ENCODE measurements at regions not wholly inside any gene's neighbourhood (a gene's known extent, or its start where the extent isn't known, plus 50 kb on each side); places are given as distances from the start of the nearest gene placed in this dataset.

- no peak for DNase-seq (ENCODE audit: low spot score)
- ATAC-seq (ENCODE audit: low FRiP score): no peak
- TF ChIP-seq CTCF (IDR thresholded peaks at IDR 0.05): no peak
Measured at GRCh38 chr16:64452446-64452845, 669.4 kb downstream of the CDH11 start.

GRCh38 chr16:64450177-64450576, 671.7 kb downstream of the CDH11 start:
- TF ChIP-seq CTCF (IDR thresholded peaks at IDR 0.05): no peak
- ATAC-seq (ENCODE audit: low FRiP score) (no peak), DNase-seq (ENCODE audit: low spot score) (no peak)

GRCh38 chr16:64449506-64449905, 672.4 kb downstream of the CDH11 start:
- ATAC-seq (ENCODE audit: low FRiP score) (no peak), DNase-seq (ENCODE audit: low spot score) (no peak)
- TF ChIP-seq CTCF (IDR thresholded peaks at IDR 0.05): no peak

- no peak for TF ChIP-seq CTCF (IDR thresholded peaks at IDR 0.05)
- DNase-seq (ENCODE audit: low spot score) (no peak), ATAC-seq (ENCODE audit: low FRiP score) (no peak)
Measured at GRCh38 chr16:64445649-64446048, 676.2 kb downstream of the CDH11 start.

- ATAC-seq (ENCODE audit: low FRiP score) (no peak), DNase-seq (ENCODE audit: low spot score) (no peak)
- TF ChIP-seq CTCF (IDR thresholded peaks at IDR 0.05): no peak
Measured at GRCh38 chr16:64445245-64445644, 676.6 kb downstream of the CDH11 start.

GRCh38 chr16:64440421-64440831, 681.4 kb downstream of the CDH11 start:
- TF ChIP-seq CTCF (IDR thresholded peaks at IDR 0.05): no peak
- DNase-seq (ENCODE audit: low spot score) (no peak), ATAC-seq (ENCODE audit: low FRiP score) (peak; percentile 90)

- no peak for TF ChIP-seq CTCF (IDR thresholded peaks at IDR 0.05)
- DNase-seq (ENCODE audit: low spot score) (no peak), ATAC-seq (ENCODE audit: low FRiP score) (no peak)
Measured at GRCh38 chr16:64440005-64440404, 681.9 kb downstream of the CDH11 start.

All from omental fat pad (tissue), 3 donors.